DND-41 (cell line): ENCODE measurements at regions not wholly inside any gene's neighbourhood (a gene's known extent, or its start where the extent isn't known, plus 50 kb on each side); places are given as distances from the start of the nearest gene placed in this dataset.

Experiments
- CTCF ChIP-seq: IDR thresholded peaks from 2 replicates; pipeline ENCODE4 v1.5.1; 2012; ENCODE audit warnings: borderline replicate concordance, low read length, moderate library complexity, mild to moderate bottlenecking; ENCODE audit not compliant: poor library complexity, severe bottlenecking; ENCODE audit errors: extremely low read depth
- EZH2 ChIP-seq: IDR thresholded peaks from 3 replicates; pipeline ENCODE4 v1.6.1; 2012; ENCODE audit warnings: borderline replicate concordance, low read depth, mild to moderate bottlenecking, moderate library complexity, low read length, inconsistent platforms; ENCODE audit not compliant: severe bottlenecking

- TF ChIP-seq CTCF (no peak), EZH2 (no peak)
Observed at GRCh38 chr18:45538444-45538843, 76.8 kb upstream of the SLC14A2 start.
